Upper lobe of left lung (tissue), 6 donors: ENCODE measurements at regions not wholly inside any gene's neighbourhood (a gene's known extent, or its start where the extent isn't known, plus 50 kb on each side); places are given as distances from the start of the nearest gene placed in this dataset.

ENCODE experiments used
- ATAC-seq, 2 donors: fragments of 200-7000 bp; cut with Tn5 transposase; one replicate each; pipeline ENCODE4 v1.9.1; 2022; ENCODE audit warnings: mild to moderate bottlenecking in 2 of 2, moderate library complexity in 2 of 2; ENCODE audit not compliant: low FRiP score in 2 of 2
- DNase-seq, 2 donors: peaks; one replicate each; pipeline ENCODE4 v3.0.0-alpha.2; 2019 to 2020
- H3K27ac ChIP-seq, 4 donors: fragments of 200-600 bp; sonication (generic); one replicate each; pipeline ENCODE4 v1.5.1; 2016 to 2019
- H3K27me3 ChIP-seq, 4 donors: fragments of 200-600 bp; sonication (generic); one replicate each; pipeline ENCODE4 v1.5.1; 2017 to 2019
- H3K36me3 ChIP-seq, 4 donors: fragments of 200-600 bp; sonication (generic); one replicate each; pipeline ENCODE4 v1.5.1; 2016 to 2019
- H3K4me1 ChIP-seq, 4 donors: fragments of 200-600 bp; sonication (generic); one replicate each; pipeline ENCODE4 v1.5.1; 2018 to 2019
- H3K4me3 ChIP-seq, 4 donors: fragments of 200-600 bp; sonication (generic); one replicate each; pipeline ENCODE4 v1.5.1; 2017 to 2019; ENCODE audit warnings: mild to moderate bottlenecking in 2 of 4, moderate library complexity in 1 of 4
- H3K9me3 ChIP-seq, 4 donors: fragments of 200-600 bp; sonication (generic); one replicate each; pipeline ENCODE4 v1.5.1; 2018 to 2019
- EP300 ChIP-seq, 4 donors: sonication (generic); formaldehyde crosslinking; IDR thresholded peaks; one replicate each; pipeline ENCODE4 v1.5.1; 2017; ENCODE audit warnings: antibody characterized with exemption in 4 of 4, control low read depth in 2 of 4
- POLR2A ChIP-seq, 4 donors: fragments of 450-650 bp; IDR thresholded peaks; one replicate each; pipeline ENCODE4 v1.5.1; 2016 to 2017; ENCODE audit warnings: antibody characterized with exemption in 4 of 4, mild to moderate bottlenecking in 2 of 4
- POLR2AphosphoS5 ChIP-seq, 2 donors: sonication (generic); formaldehyde crosslinking; IDR thresholded peaks; one replicate each; pipeline ENCODE4 v1.5.1; 2017; ENCODE audit warnings: antibody characterized with exemption in 2 of 2
- WGBS, 2 donors: methylation state at CpG; one replicate each; pipeline ENCODE4 v1.1.5; 2017 to 2018; 5-methylcytosine and 5-hydroxymethylcytosine counted together
- TF ChIP-seq, protein P1 (sequence below), 6 experiments: fragments of 450-650 bp in 4 of 6; fragments of 200-600 bp in 2 of 6; sonication (generic) in 2 of 6; IDR thresholded peaks; one replicate each; pipeline ENCODE4 v1.5.1; 2016 to 2019; ENCODE audit warnings: antibody characterized with exemption in 6 of 6
- donor health status: DM: no; HTN: no; CAD: no; lungs with moderate emphysema.
- donor health status: DM: no; HTN: yes; CAD: no; lungs with severe emphysema.

DNA sequence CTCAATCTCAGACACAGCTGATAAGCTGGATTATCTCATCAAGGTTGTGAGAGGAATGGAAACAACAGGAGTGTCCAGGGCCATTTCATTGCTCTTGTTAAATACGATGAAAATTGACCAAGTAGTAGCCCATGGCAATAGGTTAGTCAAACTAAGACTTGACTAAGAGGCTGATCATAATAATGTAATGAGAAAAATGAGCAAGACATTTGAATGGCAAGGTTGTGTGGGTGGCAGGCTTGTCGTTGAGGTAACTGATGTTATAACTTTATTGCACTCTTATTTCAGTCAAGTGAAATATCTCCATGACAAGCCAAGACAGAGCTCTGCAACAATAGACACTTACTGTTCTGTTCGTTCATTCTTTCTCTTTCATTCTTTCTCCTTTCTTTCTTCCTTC lies 532.0 kb downstream of the GATA3 start:
- no peak overlapping the region for H3K4me3 ChIP-seq
- no peak for ATAC-seq
- no peaks in the 10 kb centered on the region for H3K4me1 ChIP-seq
- H3K36me3 ChIP-seq: no peaks in the 10 kb centered on the region
- DNase-seq: no peak
- H3K9me3 ChIP-seq: no peaks in the 10 kb centered on the region
- no peaks in the 10 kb centered on the region for H3K27me3 ChIP-seq
- TF ChIP-seq POLR2AphosphoS5 (IDR thresholded peaks at IDR 0.05): no peak
- no peak for TF ChIP-seq POLR2A (IDR thresholded peaks at IDR 0.05)
- no peak for TF ChIP-seq EP300 (IDR thresholded peaks at IDR 0.05)
- TF ChIP-seq, protein P1, sequence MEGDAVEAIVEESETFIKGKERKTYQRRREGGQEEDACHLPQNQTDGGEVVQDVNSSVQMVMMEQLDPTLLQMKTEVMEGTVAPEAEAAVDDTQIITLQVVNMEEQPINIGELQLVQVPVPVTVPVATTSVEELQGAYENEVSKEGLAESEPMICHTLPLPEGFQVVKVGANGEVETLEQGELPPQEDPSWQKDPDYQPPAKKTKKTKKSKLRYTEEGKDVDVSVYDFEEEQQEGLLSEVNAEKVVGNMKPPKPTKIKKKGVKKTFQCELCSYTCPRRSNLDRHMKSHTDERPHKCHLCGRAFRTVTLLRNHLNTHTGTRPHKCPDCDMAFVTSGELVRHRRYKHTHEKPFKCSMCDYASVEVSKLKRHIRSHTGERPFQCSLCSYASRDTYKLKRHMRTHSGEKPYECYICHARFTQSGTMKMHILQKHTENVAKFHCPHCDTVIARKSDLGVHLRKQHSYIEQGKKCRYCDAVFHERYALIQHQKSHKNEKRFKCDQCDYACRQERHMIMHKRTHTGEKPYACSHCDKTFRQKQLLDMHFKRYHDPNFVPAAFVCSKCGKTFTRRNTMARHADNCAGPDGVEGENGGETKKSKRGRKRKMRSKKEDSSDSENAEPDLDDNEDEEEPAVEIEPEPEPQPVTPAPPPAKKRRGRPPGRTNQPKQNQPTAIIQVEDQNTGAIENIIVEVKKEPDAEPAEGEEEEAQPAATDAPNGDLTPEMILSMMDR (IDR thresholded peaks at IDR 0.05): no peak
- 76 to 84% methylated on average over 3 of the region's 3 CpGs for WGBS, 2 donors
- no peak overlapping the region for H3K27ac ChIP-seq

DNA sequence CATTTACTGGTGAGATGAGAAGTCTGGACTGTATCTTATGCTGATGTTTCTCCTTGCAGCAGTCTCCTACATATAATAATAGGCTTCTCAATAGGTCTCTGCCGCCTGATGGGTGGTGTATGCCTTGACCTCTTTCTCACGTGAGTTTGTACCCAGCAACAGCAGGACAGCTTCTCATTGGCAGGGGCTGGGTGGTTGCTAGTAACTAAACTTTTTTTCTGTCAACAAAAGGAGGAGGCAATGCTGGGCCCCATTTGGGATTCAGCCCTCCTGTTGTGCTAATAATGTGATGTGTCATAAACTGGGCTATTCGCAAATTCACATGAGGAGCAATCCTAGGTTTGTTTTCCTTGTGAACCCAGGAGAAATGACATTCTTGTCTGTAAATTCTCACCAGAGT lies 533.6 kb downstream of the GATA3 start:
- Histone ChIP-seq H3K4me3 (no peak overlapping the region), H3K4me1 (no peaks in the 10 kb centered on the region), H3K27me3 (no peaks in the 10 kb centered on the region), H3K27ac (no peak overlapping the region), H3K36me3 (no peaks in the 10 kb centered on the region), H3K9me3 (no peaks in the 10 kb centered on the region)
- DNase-seq (no peak), ATAC-seq (no peak)
- 83 to 85% methylated on average over 3 of the region's 3 CpGs for WGBS, 2 donors
- TF ChIP-seq, protein P1 (IDR thresholded peaks at IDR 0.05): no peak
- TF ChIP-seq POLR2A (IDR thresholded peaks at IDR 0.05) (no peak), EP300 (IDR thresholded peaks at IDR 0.05) (no peak), POLR2AphosphoS5 (IDR thresholded peaks at IDR 0.05) (no peak)

DNA sequence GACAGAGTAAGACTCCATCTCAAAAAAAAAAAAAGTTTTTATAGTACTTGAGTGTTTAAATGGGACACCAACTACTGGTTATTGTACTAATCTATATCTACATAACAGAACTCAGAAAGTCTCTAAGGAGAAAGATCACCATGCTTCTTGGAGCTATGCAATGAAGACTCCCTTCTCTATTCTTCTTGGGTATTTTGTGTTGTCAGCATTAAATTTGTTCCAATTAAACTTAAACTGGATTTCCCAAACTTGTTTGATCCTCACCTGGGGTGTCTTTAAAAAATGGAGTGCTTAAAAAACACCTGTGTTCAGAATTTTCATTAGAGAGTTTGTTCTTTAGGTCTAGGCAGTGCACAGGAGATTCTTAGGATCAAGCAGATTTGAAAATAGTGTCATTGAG lies 536.0 kb downstream of the GATA3 start:
- ATAC-seq (no peak), DNase-seq (no peak)
- no peaks in the 10 kb centered on the region for H3K4me1 ChIP-seq
- no peaks in the 10 kb centered on the region for H3K27me3 ChIP-seq
- H3K36me3 ChIP-seq: no peaks in the 10 kb centered on the region
- no peaks in the 10 kb centered on the region for H3K9me3 ChIP-seq
- no peak for TF ChIP-seq POLR2A (IDR thresholded peaks at IDR 0.05)
- TF ChIP-seq POLR2AphosphoS5 (IDR thresholded peaks at IDR 0.05): no peak
- no peak for TF ChIP-seq EP300 (IDR thresholded peaks at IDR 0.05)
- TF ChIP-seq, protein P1 (IDR thresholded peaks at IDR 0.05): no peak
- no peak overlapping the region for H3K4me3 ChIP-seq
- no peak overlapping the region for H3K27ac ChIP-seq

DNA sequence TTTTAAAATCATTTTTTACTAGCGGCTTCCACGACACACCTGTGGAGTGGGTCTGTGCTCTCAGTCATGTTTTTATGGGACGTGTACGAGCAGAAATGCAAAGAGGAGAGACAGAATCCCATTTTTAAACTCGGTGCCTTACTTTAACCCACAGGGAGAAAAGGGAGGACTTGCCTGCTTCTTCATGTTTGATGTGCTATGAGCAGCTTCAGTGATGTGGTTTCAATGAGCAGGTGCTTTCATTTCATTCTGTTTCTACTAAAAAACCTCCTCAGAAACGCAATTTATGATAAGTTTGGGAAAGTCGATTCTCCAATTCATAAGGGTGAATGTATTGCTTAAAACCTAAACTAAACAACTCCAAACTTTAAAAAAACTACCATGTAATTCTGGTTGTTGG lies 537.2 kb downstream of the GATA3 start:
- Histone ChIP-seq H3K4me1 (no peaks in the 10 kb centered on the region), H3K36me3 (no peaks in the 10 kb centered on the region), H3K9me3 (no peaks in the 10 kb centered on the region), H3K27ac (no peak overlapping the region), H3K27me3 (no peaks in the 10 kb centered on the region), H3K4me3 (no peak overlapping the region)
- ATAC-seq (no peak), DNase-seq (no peak)
- no peak for TF ChIP-seq POLR2A (IDR thresholded peaks at IDR 0.05)
- no peak for TF ChIP-seq POLR2AphosphoS5 (IDR thresholded peaks at IDR 0.05)
- TF ChIP-seq EP300 (IDR thresholded peaks at IDR 0.05): no peak
- TF ChIP-seq, protein P1 (IDR thresholded peaks at IDR 0.05): no peak
- WGBS, 2 donors: 90 to 91% methylated on average over 7 of the region's 7 CpGs

DNA sequence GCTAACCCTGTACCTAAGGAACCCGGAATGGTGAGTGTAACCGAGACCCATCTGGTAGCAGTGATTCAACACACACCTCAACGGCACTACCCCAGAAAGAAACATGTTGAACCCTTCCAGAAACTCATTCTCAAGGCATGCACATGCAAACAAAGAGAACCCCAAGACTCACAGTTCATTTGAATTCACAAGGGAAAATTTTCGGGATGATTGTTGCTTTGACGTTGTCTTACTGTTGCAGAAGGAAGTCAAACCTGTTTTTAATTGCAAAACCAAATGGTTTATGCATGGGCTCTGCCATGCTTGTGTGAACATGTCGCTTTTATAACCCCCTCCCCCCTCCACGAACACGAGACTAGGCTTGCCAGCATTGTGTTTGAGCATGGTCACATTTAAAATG lies 539.7 kb downstream of the GATA3 start:
- no peak overlapping the region for H3K27ac ChIP-seq
- no peaks in the 10 kb centered on the region for H3K27me3 ChIP-seq
- H3K4me3 ChIP-seq: no peak overlapping the region
- ATAC-seq (no peak), DNase-seq (no peak)
- 82 to 88% methylated on average over 8 of the region's 8 CpGs for WGBS, 2 donors
- no peaks in the 10 kb centered on the region for H3K9me3 ChIP-seq
- no peak for TF ChIP-seq POLR2A (IDR thresholded peaks at IDR 0.05)
- H3K36me3 ChIP-seq: no peaks in the 10 kb centered on the region
- H3K4me1 ChIP-seq: no peaks in the 10 kb centered on the region
